ENCODE measurements at regions not wholly inside any gene's neighbourhood (a gene's known extent, or its start where the extent isn't known, plus 50 kb on each side); places are given as distances from the start of the nearest gene placed in this dataset.

DNA sequence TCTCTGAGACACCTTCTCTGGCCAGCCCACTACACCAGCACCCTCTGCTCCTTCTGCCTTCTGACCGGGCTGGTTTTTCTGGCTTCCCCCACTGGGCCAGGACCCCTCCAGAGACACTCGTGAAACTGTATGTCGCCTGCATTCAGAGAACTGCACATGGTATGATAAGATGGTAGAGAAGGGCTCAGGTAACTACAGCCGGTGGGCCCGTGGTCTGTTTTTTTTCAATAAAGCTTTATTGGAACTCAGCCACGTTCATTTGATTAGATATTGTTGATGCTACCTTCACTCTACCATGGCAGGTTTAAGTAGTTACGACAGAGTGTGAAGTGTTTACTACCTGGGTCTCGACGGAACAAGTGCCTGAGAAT lies 514.0 kb downstream of the TBC1D22A start:
- Histone ChIP-seq H3K4me3 (no peak overlapping the region), H3K27me3 (no peaks in the 10 kb centered on the region), H3K36me3 (no peaks in the 10 kb centered on the region), H3K27ac (no peak overlapping the region), H3K4me1 (peaks cover 0 to 10% (median 0%) of the 10 kb centered on the region in 4 donors), H3K9me3 (peaks cover 0 to under 1% (median 0%) of the 10 kb centered on the region in 4 donors)
- WGBS, 2 donors, result 88 to 89% methylated on average over 9 of the region's 9 CpGs
- no peak for DNase-seq (ENCODE audit: low spot score in 2 of 2)
- no peak for TF ChIP-seq EP300 (IDR thresholded peaks at IDR 0.05)
- TF ChIP-seq POLR2A (IDR thresholded peaks at IDR 0.05), result no peak
- TF ChIP-seq, protein P1, sequence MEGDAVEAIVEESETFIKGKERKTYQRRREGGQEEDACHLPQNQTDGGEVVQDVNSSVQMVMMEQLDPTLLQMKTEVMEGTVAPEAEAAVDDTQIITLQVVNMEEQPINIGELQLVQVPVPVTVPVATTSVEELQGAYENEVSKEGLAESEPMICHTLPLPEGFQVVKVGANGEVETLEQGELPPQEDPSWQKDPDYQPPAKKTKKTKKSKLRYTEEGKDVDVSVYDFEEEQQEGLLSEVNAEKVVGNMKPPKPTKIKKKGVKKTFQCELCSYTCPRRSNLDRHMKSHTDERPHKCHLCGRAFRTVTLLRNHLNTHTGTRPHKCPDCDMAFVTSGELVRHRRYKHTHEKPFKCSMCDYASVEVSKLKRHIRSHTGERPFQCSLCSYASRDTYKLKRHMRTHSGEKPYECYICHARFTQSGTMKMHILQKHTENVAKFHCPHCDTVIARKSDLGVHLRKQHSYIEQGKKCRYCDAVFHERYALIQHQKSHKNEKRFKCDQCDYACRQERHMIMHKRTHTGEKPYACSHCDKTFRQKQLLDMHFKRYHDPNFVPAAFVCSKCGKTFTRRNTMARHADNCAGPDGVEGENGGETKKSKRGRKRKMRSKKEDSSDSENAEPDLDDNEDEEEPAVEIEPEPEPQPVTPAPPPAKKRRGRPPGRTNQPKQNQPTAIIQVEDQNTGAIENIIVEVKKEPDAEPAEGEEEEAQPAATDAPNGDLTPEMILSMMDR (IDR thresholded peaks at IDR 0.05), result no peak

DNA sequence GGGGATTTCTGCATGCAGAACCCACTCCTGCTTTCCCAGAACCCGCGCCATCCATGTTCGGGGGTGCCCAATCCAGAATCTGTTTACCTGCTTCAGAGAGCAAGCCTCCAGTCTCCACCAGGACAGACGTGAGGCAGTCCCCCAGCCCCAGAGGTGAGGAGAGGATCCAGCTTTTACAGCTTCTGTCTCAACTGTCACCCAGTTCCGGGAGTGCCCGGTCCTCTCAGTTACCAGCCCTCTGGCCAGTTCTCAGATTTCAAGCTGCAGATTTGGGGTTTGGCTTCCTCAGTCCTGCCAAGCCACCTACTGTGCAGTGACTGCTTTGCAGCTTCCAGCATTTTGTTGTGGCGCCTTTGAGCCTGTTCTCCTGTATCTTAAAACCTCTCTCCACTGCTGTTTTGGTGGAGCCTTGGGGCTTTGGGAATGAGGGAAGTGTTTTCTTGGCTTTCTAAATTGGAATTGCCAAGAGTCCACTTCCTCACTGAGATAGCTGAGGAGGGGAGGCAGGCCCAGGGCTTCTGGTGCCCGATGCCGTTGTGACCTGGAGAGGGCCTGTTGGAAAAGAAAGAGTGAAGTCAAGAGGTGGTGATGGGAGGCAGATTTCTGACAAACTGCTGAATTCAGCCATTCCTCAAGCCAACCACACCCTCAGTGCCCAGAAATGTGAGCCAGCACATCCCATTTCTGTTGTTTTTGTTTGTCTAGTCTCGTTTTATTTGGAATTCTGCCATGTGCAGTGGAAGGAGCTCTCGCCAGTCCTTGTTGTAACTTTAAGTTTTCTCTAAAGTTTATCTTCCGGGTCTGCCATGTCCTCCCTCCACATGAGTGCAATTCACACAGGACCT lies 513.4 kb downstream of the TBC1D22A start:
- Histone ChIP-seq H3K27ac (no peak overlapping the region), H3K4me3 (no peak overlapping the region), H3K36me3 (no peaks in the 10 kb centered on the region), H3K9me3 (peaks cover 0 to 7% (median 0%) of the 10 kb centered on the region in 4 donors), H3K27me3 (no peaks in the 10 kb centered on the region), H3K4me1 (peaks cover 0 to 10% (median 0%) of the 10 kb centered on the region in 4 donors)
- WGBS, 2 donors, result 43 to 54% methylated on average over 11 to 12 of the region's 12 CpGs
- DNase-seq (ENCODE audit: low spot score in 2 of 2), result no peak
- no peak for TF ChIP-seq POLR2A (IDR thresholded peaks at IDR 0.05)

GRCh38 chr22:47274196-47274595 lies 511.7 kb downstream of the TBC1D22A start:
- TF ChIP-seq, protein P1 (IDR thresholded peaks at IDR 0.05), result no peak
- no peak for TF ChIP-seq POLR2A (IDR thresholded peaks at IDR 0.05)
- no peak for TF ChIP-seq EP300 (IDR thresholded peaks at IDR 0.05)
- Histone ChIP-seq H3K27ac (no peak overlapping the region), H3K4me1 (peaks cover 0 to 10% (median 0%) of the 10 kb centered on the region in 4 donors), H3K4me3 (no peak overlapping the region), H3K36me3 (no peaks in the 10 kb centered on the region), H3K27me3 (no peaks in the 10 kb centered on the region), H3K9me3 (peaks cover 0 to 18% (median 0%) of the 10 kb centered on the region in 4 donors)
- 91 to 95% methylated on average over 10 to 11 of the region's 11 CpGs for WGBS, 2 donors
- no peak for DNase-seq (ENCODE audit: low spot score in 2 of 2)

DNA sequence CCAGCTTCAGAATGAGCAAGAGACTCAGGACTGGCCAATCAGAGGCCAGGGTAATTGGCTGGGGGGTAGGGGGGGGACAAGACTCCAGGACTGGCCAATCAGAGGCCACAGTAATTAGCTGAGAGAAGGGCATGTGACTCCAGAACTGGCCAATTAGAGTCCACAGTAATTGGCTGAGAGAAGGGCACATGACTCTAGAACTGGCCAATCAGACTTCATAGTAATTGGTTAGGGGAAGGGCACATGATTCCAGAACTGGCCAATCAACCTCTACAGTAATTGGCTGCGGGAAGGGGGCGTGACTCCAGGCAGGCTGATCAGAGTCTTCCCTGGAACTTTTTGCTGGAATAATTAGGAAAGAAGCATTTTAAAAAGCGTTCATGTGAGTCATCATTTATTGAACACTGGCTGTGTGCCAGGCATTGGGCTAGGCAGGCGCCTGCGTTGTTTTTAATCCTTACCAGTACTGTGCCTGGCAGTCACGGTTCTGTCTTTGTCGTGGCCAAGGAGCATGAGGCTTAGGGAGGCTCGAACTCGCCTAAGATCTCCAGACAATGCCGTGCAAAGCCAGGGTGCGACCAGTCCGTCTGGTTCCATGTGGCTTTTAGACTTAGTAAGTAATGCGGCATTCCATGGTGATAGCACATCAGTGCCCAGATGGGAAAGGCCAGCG lies 508.1 kb downstream of the TBC1D22A start:
- no peaks in the 10 kb centered on the region for H3K27me3 ChIP-seq
- 89 to 94% methylated on average over 14 of the region's 14 CpGs for WGBS, 2 donors
- H3K36me3 ChIP-seq, result no peaks in the 10 kb centered on the region
- TF ChIP-seq POLR2A (IDR thresholded peaks at IDR 0.05) (no peak), EP300 (IDR thresholded peaks at IDR 0.05) (no peak)
- TF ChIP-seq, protein P1 (IDR thresholded peaks at IDR 0.05), result no peak
- H3K9me3 ChIP-seq, result peaks cover 0 to 23% (median 0%) of the 10 kb centered on the region in 4 donors
- no peak for DNase-seq (ENCODE audit: low spot score in 2 of 2)
- peaks cover 0 to 2% (median 0%) of the 10 kb centered on the region in 4 donors for H3K4me1 ChIP-seq
- no peak overlapping the region for H3K4me3 ChIP-seq
- H3K27ac ChIP-seq, result no peak overlapping the region

- peaks cover 0 to 23% (median 0%) of the 10 kb centered on the region in 4 donors for H3K9me3 ChIP-seq
- H3K27me3 ChIP-seq, result no peaks in the 10 kb centered on the region
- no peak overlapping the region for H3K4me3 ChIP-seq
- no peak overlapping the region for H3K27ac ChIP-seq
- 61 to 76% methylated on average over 6 of the region's 6 CpGs for WGBS, 2 donors
- H3K4me1 ChIP-seq, result no peaks in the 10 kb centered on the region
- TF ChIP-seq EP300 (IDR thresholded peaks at IDR 0.05), result no peak
- TF ChIP-seq, protein P1 (IDR thresholded peaks at IDR 0.05), result no peak
- TF ChIP-seq POLR2A (IDR thresholded peaks at IDR 0.05), result no peak
- no peaks in the 10 kb centered on the region for H3K36me3 ChIP-seq
- no peak for DNase-seq (ENCODE audit: low spot score in 2 of 2)
Observed at GRCh38 chr22:47269516-47270088, 507.2 kb downstream of the TBC1D22A start.

All from tibial nerve (tissue), 4 donors.